Pancreas (tissue), 10 donors: ENCODE measurements at regions not wholly inside any gene's neighbourhood (a gene's known extent, or its start where the extent isn't known, plus 50 kb on each side); places are given as distances from the start of the nearest gene placed in this dataset.

Source experiments
- ATAC-seq, 4 donors: fragments of 200-7000 bp; cut with Tn5 transposase; one replicate each; pipeline versions ENCODE4 v1.8.0 to v1.9.1; 2020; ENCODE audit warnings: mild to moderate bottlenecking in 4 of 4, moderate library complexity in 4 of 4
- DNase-seq, 6 donors: peaks; one replicate each; pipeline ENCODE4 v3.0.0-alpha.2; 2020
- FAIRE-seq: peaks from 2 replicates; lab custom pipeline; 2012; peaks lifted over from hg19 to GRCh38; lab: Jason Lieb, UNC
- H3K27ac ChIP-seq, 4 donors: fragments of 200-600 bp; sonication (generic); 1 replicate in 3 of 4; 2 replicates in 1 of 4; pipeline versions ENCODE4 v1.5.0 to v1.8.0; 2020
- H3K27me3 ChIP-seq, 4 donors: fragments of 200-600 bp; one replicate each; pipeline ENCODE4 v1.8.0; 2021
- H3K36me3 ChIP-seq, 3 donors: fragments of 200-600 bp; sonication (generic) in 1 of 3; one replicate each; pipeline versions ENCODE4 v1.5.0 to v1.8.0; 2020 to 2021
- H3K4me1 ChIP-seq, 3 donors: fragments of 200-600 bp; one replicate each; pipeline ENCODE4 v1.8.0; 2021
- H3K4me3 ChIP-seq, 4 donors: fragments of 200-600 bp; sonication (generic) in 2 of 4; one replicate each; pipeline versions ENCODE4 v1.5.0 to v1.8.0; 2020 to 2021
- H3K9me3 ChIP-seq, 4 donors: fragments of 200-600 bp; one replicate each; pipeline ENCODE4 v1.8.0; 2021
- WGBS, 2 donors: extraction: QIAGEN DNeasy Blood & Tissue Kit; methylation state at CpG; one replicate each; pipeline ENCODE4 v1.1.7; 2013; 5-methylcytosine and 5-hydroxymethylcytosine counted together
- intact Hi-C, 3 donors: fragments of 100-400 bp; cut with DNase I; formaldehyde crosslinking; loops; one replicate each; pipeline versions ENCODE4 v1.11.1 to v1.14.2; 2022
- TF ChIP-seq, protein P1 (sequence below), 4 donors: fragments of 200-600 bp; sonication (generic) in 3 of 4; IDR thresholded peaks; one replicate each; pipeline versions ENCODE4 v1.5.0 to v1.8.0; 2021; ENCODE audit warnings: antibody characterized with exemption in 4 of 4
- donor health status: healthy with polysubstance abuse.
- donor health status: DM: no; HTN: no; CAD: no; lungs with moderate emphysema.
- donor health status: DM: no; HTN: no; CAD: no.
- donor health status: control.
- donor health status: control.
- donor health status: Bipolar disorder and iron deficiency.
- donor health status: DM: yes; HTN: yes; CAD: no.
- donor health status: DM: no; HTN: no; CAD: no.
- donor health status: DM: no; HTN: no; CAD: no.
- donor health status: DM: yes; HTN: yes; CAD: no.

DNA sequence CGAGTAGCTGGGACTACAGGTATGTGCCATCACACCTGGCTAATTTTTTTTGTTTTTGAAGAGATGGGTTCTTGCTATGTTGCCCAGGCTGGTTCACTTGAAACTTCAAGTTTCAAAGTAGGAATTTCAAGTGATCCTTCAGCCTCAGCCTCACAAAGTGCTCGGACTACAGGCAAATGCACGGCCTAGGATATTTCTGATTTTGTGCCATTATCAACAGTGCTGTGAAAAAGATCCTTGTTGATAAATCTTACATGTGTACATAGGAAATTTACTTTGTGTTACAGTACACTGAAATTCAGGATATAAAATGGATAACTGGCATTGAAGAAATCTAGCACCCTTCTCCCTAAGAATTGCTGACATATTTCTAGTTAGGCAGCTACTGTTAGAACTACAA is 184.6 kb upstream of the PRDM1 start:
- peaks cover 0 to 4% (median 0%) of the 10 kb centered on the region in 3 donors for H3K4me1 ChIP-seq
- 76 to 82% methylated on average over 3 of the region's 3 CpGs for WGBS, 2 donors
- no peak for DNase-seq
- no peak for FAIRE-seq
- TF ChIP-seq, protein P1, sequence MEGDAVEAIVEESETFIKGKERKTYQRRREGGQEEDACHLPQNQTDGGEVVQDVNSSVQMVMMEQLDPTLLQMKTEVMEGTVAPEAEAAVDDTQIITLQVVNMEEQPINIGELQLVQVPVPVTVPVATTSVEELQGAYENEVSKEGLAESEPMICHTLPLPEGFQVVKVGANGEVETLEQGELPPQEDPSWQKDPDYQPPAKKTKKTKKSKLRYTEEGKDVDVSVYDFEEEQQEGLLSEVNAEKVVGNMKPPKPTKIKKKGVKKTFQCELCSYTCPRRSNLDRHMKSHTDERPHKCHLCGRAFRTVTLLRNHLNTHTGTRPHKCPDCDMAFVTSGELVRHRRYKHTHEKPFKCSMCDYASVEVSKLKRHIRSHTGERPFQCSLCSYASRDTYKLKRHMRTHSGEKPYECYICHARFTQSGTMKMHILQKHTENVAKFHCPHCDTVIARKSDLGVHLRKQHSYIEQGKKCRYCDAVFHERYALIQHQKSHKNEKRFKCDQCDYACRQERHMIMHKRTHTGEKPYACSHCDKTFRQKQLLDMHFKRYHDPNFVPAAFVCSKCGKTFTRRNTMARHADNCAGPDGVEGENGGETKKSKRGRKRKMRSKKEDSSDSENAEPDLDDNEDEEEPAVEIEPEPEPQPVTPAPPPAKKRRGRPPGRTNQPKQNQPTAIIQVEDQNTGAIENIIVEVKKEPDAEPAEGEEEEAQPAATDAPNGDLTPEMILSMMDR (IDR thresholded peaks at IDR 0.05) = no peak
- ATAC-seq = no peak
- H3K4me3 ChIP-seq = no peak overlapping the region
- H3K27me3 ChIP-seq = no peaks in the 10 kb centered on the region
- no peaks in the 10 kb centered on the region for H3K9me3 ChIP-seq
- no peak overlapping the region for H3K27ac ChIP-seq
- intact Hi-C loops = no loop called here
- no peaks in the 10 kb centered on the region for H3K36me3 ChIP-seq

GRCh38 chr6:105900125-105900937 is 185.8 kb upstream of the PRDM1 start:
- no peak overlapping the region for H3K4me3 ChIP-seq
- peaks cover 0 to 4% (median 0%) of the 10 kb centered on the region in 3 donors for H3K4me1 ChIP-seq
- DNase-seq (no peak), FAIRE-seq (no peak), ATAC-seq (peak in 2 of 4 donors; percentile 35 to 36)
- no peaks in the 10 kb centered on the region for H3K27me3 ChIP-seq
- TF ChIP-seq, protein P1 (IDR thresholded peaks at IDR 0.05) = no peak
- H3K27ac ChIP-seq = no peak overlapping the region
- WGBS, 2 donors = 68 to 75% methylated on average over 13 of the region's 13 CpGs
- intact Hi-C loops = no loop called here
- H3K9me3 ChIP-seq = no peaks in the 10 kb centered on the region
- H3K36me3 ChIP-seq = no peaks in the 10 kb centered on the region

- WGBS, 2 donors = 74 to 75% methylated on average over 5 of the region's 5 CpGs
- DNase-seq (no peak), ATAC-seq (peak in 1 of 4 donors; percentile 26), FAIRE-seq (no peak)
- intact Hi-C loops = no loop called here
- H3K4me1 ChIP-seq = peaks cover 0 to 8% (median 6%) of the 10 kb centered on the region in 3 donors
- no peak overlapping the region for H3K4me3 ChIP-seq
- H3K36me3 ChIP-seq = no peaks in the 10 kb centered on the region
- TF ChIP-seq, protein P1 (IDR thresholded peaks at IDR 0.05) = no peak
- H3K27ac ChIP-seq = no peak overlapping the region
- H3K9me3 ChIP-seq = no peaks in the 10 kb centered on the region
- H3K27me3 ChIP-seq = no peaks in the 10 kb centered on the region
These were observed 187.8 kb upstream of the PRDM1 start for GRCh38 chr6:105898286-105898685.

DNA sequence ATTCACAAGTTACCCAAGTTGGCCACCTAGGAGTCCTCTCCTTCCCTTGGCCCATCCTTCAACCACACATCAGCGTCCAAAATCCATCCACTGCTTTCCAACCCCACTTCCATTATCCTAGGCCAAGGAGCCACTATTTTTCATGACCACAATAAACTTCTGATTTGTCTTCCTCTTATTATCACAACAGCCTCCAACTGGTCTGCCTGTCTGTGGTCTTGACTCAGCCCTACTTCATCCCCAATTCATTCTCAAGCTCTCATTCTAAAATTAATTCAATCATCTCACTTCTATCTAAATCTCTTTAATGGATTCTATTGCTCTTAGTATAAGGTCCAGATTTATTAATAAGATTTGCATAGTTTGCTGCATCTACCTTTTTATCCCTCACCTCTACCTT is 189.0 kb upstream of the PRDM1 start:
- Histone ChIP-seq H3K27me3 (no peaks in the 10 kb centered on the region), H3K27ac (no peak overlapping the region), H3K9me3 (no peaks in the 10 kb centered on the region), H3K4me1 (peaks cover 0 to 15% (median 7%) of the 10 kb centered on the region in 3 donors), H3K36me3 (no peaks in the 10 kb centered on the region), H3K4me3 (no peak overlapping the region)
- TF ChIP-seq, protein P1 (IDR thresholded peaks at IDR 0.05) = no peak
- FAIRE-seq (no peak), DNase-seq (no peak), ATAC-seq (no peak)
- 81 to 93% methylated on average over 1 of the region's 1 CpG for WGBS, 2 donors
- intact Hi-C loops = no loop called here

- FAIRE-seq (no peak), ATAC-seq (no peak), DNase-seq (no peak)
- no peaks in the 10 kb centered on the region for H3K36me3 ChIP-seq
- WGBS, 2 donors = 30 to 31% methylated on average over 3 of the region's 3 CpGs
- TF ChIP-seq, protein P1 (IDR thresholded peaks at IDR 0.05) = no peak
- intact Hi-C loops = no loop called here
- H3K9me3 ChIP-seq = no peaks in the 10 kb centered on the region
- H3K27me3 ChIP-seq = no peaks in the 10 kb centered on the region
- H3K4me1 ChIP-seq = peaks cover 0 to 12% (median 7%) of the 10 kb centered on the region in 3 donors
- H3K27ac ChIP-seq = no peak overlapping the region
- H3K4me3 ChIP-seq = no peak overlapping the region
These were observed 189.4 kb upstream of the PRDM1 start for GRCh38 chr6:105896821-105897095.
